PFSK-1 (cell line): ENCODE measurements at regions not wholly inside any gene's neighbourhood (a gene's known extent, or its start where the extent isn't known, plus 50 kb on each side); places are given as distances from the start of the nearest gene placed in this dataset.

Experiments
- FOXP2 ChIP-seq: optimal IDR thresholded peaks from 2 replicates; pipeline ENCODE3; 2011; ENCODE audit warnings: borderline replicate concordance, control low read depth, inconsistent platforms; ENCODE audit not compliant: insufficient read depth; ENCODE audit errors: extremely low read length, extremely low read depth
- POLR2AphosphoS5 ChIP-seq: IDR thresholded peaks from 2 replicates; pipeline ENCODE4 v1.6.1; 2012; ENCODE audit warnings: low read depth, mild to moderate bottlenecking, control low read depth, low read length, moderate library complexity
- REST ChIP-seq, 2 experiments: IDR thresholded peaks; 2 replicates each; pipeline versions ENCODE4 v1.6.1 to v1.8.0; 2011 to 2012; ENCODE audit warnings: low read depth in 2 of 2, low read length in 2 of 2, control low read depth in 1 of 2, inconsistent platforms in 1 of 2, mild to moderate bottlenecking in 1 of 2, moderate library complexity in 1 of 2; ENCODE audit not compliant: insufficient read depth in 1 of 2
- SIN3A ChIP-seq: IDR thresholded peaks from 2 replicates; pipeline ENCODE4 v1.6.1; 2012; ENCODE audit warnings: mild to moderate bottlenecking, low read length, moderate library complexity, borderline replicate concordance; ENCODE audit not compliant: insufficient read depth
- TAF1 ChIP-seq: IDR thresholded peaks from 2 replicates; pipeline ENCODE4 v1.6.1; 2012; ENCODE audit warnings: low read length, control low read depth, borderline replicate concordance; ENCODE audit not compliant: insufficient read depth

GRCh38 chr3:72035606-72036005 lies 250.7 kb upstream of the PROK2 start:
- TF ChIP-seq POLR2AphosphoS5 = no peak
- no peak for TF ChIP-seq REST (IDR thresholded peaks at IDR 0.05; ENCODE audit: insufficient read depth in 1 of 2, low read depth in 2 of 2, low read length in 2 of 2)
- no peak for TF ChIP-seq TAF1
- TF ChIP-seq SIN3A = no peak
- TF ChIP-seq FOXP2 = no peak
